ENCODE measurements at regions not wholly inside any gene's neighbourhood (a gene's known extent, or its start where the extent isn't known, plus 50 kb on each side); places are given as distances from the start of the nearest gene placed in this dataset.

- Histone ChIP-seq H3K27ac (ENCODE audit: insufficient read depth, low read length, poor library complexity, severe bottlenecking) (no peak overlapping the region), H3K36me3 (ENCODE audit: control insufficient read depth, insufficient read depth, low read length) (no peaks in the 10 kb centered on the region), H3K9me3 (ENCODE audit: control insufficient read depth in 2 of 2, low read length in 2 of 2) (no peaks in the 10 kb centered on the region), H3K4me1 (ENCODE audit: control insufficient read depth, insufficient read depth, low read length, poor library complexity, severe bottlenecking) (no peaks in the 10 kb centered on the region), H3K4me3 (ENCODE audit: low read depth, low read length) (no peak overlapping the region), H3K27me3 (ENCODE audit: control insufficient read depth, insufficient read depth, low read length) (no peaks in the 10 kb centered on the region)
- H3K27ac Mint-ChIP-seq, result no peak overlapping the region
- peaks cover 6% of the 10 kb centered on the region for H3K27me3 Mint-ChIP-seq
- no peak overlapping the region for H3K4me3 Mint-ChIP-seq
- DNase-seq (no peak), ATAC-seq (ENCODE audit: low read depth in 2 of 2) (no peak)
- no peaks in the 10 kb centered on the region for H3K9me3 Mint-ChIP-seq
- no peaks in the 10 kb centered on the region for H3K4me1 Mint-ChIP-seq
- no peaks in the 10 kb centered on the region for H3K36me3 Mint-ChIP-seq
Measured at GRCh38 chr20:24836041-24836533, 113.0 kb upstream of the CST7 start.

GRCh38 chr20:24836661-24837299 is 112.3 kb upstream of the CST7 start:
- H3K4me3 Mint-ChIP-seq, result no peak overlapping the region
- Histone ChIP-seq H3K4me1 (ENCODE audit: control insufficient read depth, insufficient read depth, low read length, poor library complexity, severe bottlenecking) (no peaks in the 10 kb centered on the region), H3K36me3 (ENCODE audit: control insufficient read depth, insufficient read depth, low read length) (no peaks in the 10 kb centered on the region), H3K4me3 (ENCODE audit: low read depth, low read length) (no peak overlapping the region), H3K9me3 (ENCODE audit: control insufficient read depth in 2 of 2, low read length in 2 of 2) (no peaks in the 10 kb centered on the region), H3K27ac (ENCODE audit: insufficient read depth, low read length, poor library complexity, severe bottlenecking) (no peak overlapping the region), H3K27me3 (ENCODE audit: control insufficient read depth, insufficient read depth, low read length) (no peaks in the 10 kb centered on the region)
- no peak overlapping the region for H3K27ac Mint-ChIP-seq
- H3K4me1 Mint-ChIP-seq, result no peaks in the 10 kb centered on the region
- peaks cover 6% of the 10 kb centered on the region for H3K27me3 Mint-ChIP-seq
- ATAC-seq (ENCODE audit: low read depth in 2 of 2) (no peak), DNase-seq (no peak)
- no peaks in the 10 kb centered on the region for H3K36me3 Mint-ChIP-seq
- no peaks in the 10 kb centered on the region for H3K9me3 Mint-ChIP-seq

GRCh38 chr20:24837781-24838450 is 111.2 kb upstream of the CST7 start:
- H3K9me3 Mint-ChIP-seq, result no peaks in the 10 kb centered on the region
- H3K27ac Mint-ChIP-seq, result no peak overlapping the region
- H3K36me3 Mint-ChIP-seq, result no peaks in the 10 kb centered on the region
- H3K27me3 Mint-ChIP-seq, result peaks cover 6% of the 10 kb centered on the region
- no peak for DNase-seq
- Histone ChIP-seq H3K27ac (ENCODE audit: insufficient read depth, low read length, poor library complexity, severe bottlenecking) (no peak overlapping the region), H3K4me3 (ENCODE audit: low read depth, low read length) (no peak overlapping the region), H3K4me1 (ENCODE audit: control insufficient read depth, insufficient read depth, low read length, poor library complexity, severe bottlenecking) (no peaks in the 10 kb centered on the region), H3K36me3 (ENCODE audit: control insufficient read depth, insufficient read depth, low read length) (no peaks in the 10 kb centered on the region), H3K9me3 (ENCODE audit: control insufficient read depth in 2 of 2, low read length in 2 of 2) (no peaks in the 10 kb centered on the region), H3K27me3 (ENCODE audit: control insufficient read depth, insufficient read depth, low read length) (no peaks in the 10 kb centered on the region)
- ATAC-seq (ENCODE audit: low read depth in 2 of 2), result no peak
- H3K4me3 Mint-ChIP-seq, result no peak overlapping the region
- H3K4me1 Mint-ChIP-seq, result no peaks in the 10 kb centered on the region

- no peaks in the 10 kb centered on the region for H3K36me3 Mint-ChIP-seq
- H3K27ac Mint-ChIP-seq, result no peak overlapping the region
Measured at GRCh38 chr20:24838546-24839535, 110.2 kb upstream of the CST7 start.

GRCh38 chr20:24840121-24840713 is 108.9 kb upstream of the CST7 start:
- Histone ChIP-seq H3K27ac (ENCODE audit: insufficient read depth, low read length, poor library complexity, severe bottlenecking) (no peak overlapping the region), H3K4me3 (ENCODE audit: low read depth, low read length) (no peak overlapping the region), H3K9me3 (ENCODE audit: control insufficient read depth in 2 of 2, low read length in 2 of 2) (no peaks in the 10 kb centered on the region), H3K27me3 (ENCODE audit: control insufficient read depth, insufficient read depth, low read length) (peaks cover 2% of the 10 kb centered on the region), H3K4me1 (ENCODE audit: control insufficient read depth, insufficient read depth, low read length, poor library complexity, severe bottlenecking) (no peaks in the 10 kb centered on the region), H3K36me3 (ENCODE audit: control insufficient read depth, insufficient read depth, low read length) (no peaks in the 10 kb centered on the region)
- no peak for ATAC-seq (ENCODE audit: low read depth in 2 of 2)
- H3K36me3 Mint-ChIP-seq, result no peaks in the 10 kb centered on the region
- no peak overlapping the region for H3K27ac Mint-ChIP-seq
- H3K9me3 Mint-ChIP-seq, result peaks cover 0 to 2% (median 0%) of the 10 kb centered on the region in 7 donors
- peaks cover 11% of the 10 kb centered on the region for H3K27me3 Mint-ChIP-seq
- no peak overlapping the region for H3K4me3 Mint-ChIP-seq
- no peak for DNase-seq
- no peaks in the 10 kb centered on the region for H3K4me1 Mint-ChIP-seq

More at GRCh38 chr20:24838546-24839535, 110.2 kb upstream of the CST7 start:
- Histone ChIP-seq H3K27ac (ENCODE audit: insufficient read depth, low read length, poor library complexity, severe bottlenecking) (no peak overlapping the region), H3K9me3 (ENCODE audit: control insufficient read depth in 2 of 2, low read length in 2 of 2) (no peaks in the 10 kb centered on the region), H3K4me1 (ENCODE audit: control insufficient read depth, insufficient read depth, low read length, poor library complexity, severe bottlenecking) (no peaks in the 10 kb centered on the region), H3K4me3 (ENCODE audit: low read depth, low read length) (no peak overlapping the region), H3K27me3 (ENCODE audit: control insufficient read depth, insufficient read depth, low read length) (no peaks in the 10 kb centered on the region), H3K36me3 (ENCODE audit: control insufficient read depth, insufficient read depth, low read length) (no peaks in the 10 kb centered on the region)
- H3K4me1 Mint-ChIP-seq, result no peaks in the 10 kb centered on the region
- H3K9me3 Mint-ChIP-seq, result no peaks in the 10 kb centered on the region
- no peak overlapping the region for H3K4me3 Mint-ChIP-seq
- DNase-seq, result no peak
- peaks cover 6% of the 10 kb centered on the region for H3K27me3 Mint-ChIP-seq
- ATAC-seq (ENCODE audit: low read depth in 2 of 2), result no peak

- Histone ChIP-seq H3K4me3 (ENCODE audit: low read depth, low read length) (no peak overlapping the region), H3K4me1 (ENCODE audit: control insufficient read depth, insufficient read depth, low read length, poor library complexity, severe bottlenecking) (no peaks in the 10 kb centered on the region), H3K36me3 (ENCODE audit: control insufficient read depth, insufficient read depth, low read length) (no peaks in the 10 kb centered on the region), H3K9me3 (ENCODE audit: control insufficient read depth in 2 of 2, low read length in 2 of 2) (no peaks in the 10 kb centered on the region), H3K27me3 (ENCODE audit: control insufficient read depth, insufficient read depth, low read length) (peaks cover 2% of the 10 kb centered on the region), H3K27ac (ENCODE audit: insufficient read depth, low read length, poor library complexity, severe bottlenecking) (no peak overlapping the region)
- no peak overlapping the region for H3K27ac Mint-ChIP-seq
- peaks cover 0 to 7% (median 2%) of the 10 kb centered on the region in 7 donors for H3K9me3 Mint-ChIP-seq
- DNase-seq, result no peak
- H3K4me1 Mint-ChIP-seq, result no peaks in the 10 kb centered on the region
- ATAC-seq (ENCODE audit: low read depth in 2 of 2), result no peak
- H3K36me3 Mint-ChIP-seq, result no peaks in the 10 kb centered on the region
- peaks cover 14% of the 10 kb centered on the region for H3K27me3 Mint-ChIP-seq
- H3K4me3 Mint-ChIP-seq, result no peak overlapping the region
Measured at GRCh38 chr20:24842274-24842917, 106.7 kb upstream of the CST7 start.
